ENCODE measurements at regions not wholly inside any gene's neighbourhood (a gene's known extent, or its start where the extent isn't known, plus 50 kb on each side); places are given as distances from the start of the nearest gene placed in this dataset.
A peak's percentile ranks its signal among the peaks of the same experiment; 100 is the strongest.

DNA sequence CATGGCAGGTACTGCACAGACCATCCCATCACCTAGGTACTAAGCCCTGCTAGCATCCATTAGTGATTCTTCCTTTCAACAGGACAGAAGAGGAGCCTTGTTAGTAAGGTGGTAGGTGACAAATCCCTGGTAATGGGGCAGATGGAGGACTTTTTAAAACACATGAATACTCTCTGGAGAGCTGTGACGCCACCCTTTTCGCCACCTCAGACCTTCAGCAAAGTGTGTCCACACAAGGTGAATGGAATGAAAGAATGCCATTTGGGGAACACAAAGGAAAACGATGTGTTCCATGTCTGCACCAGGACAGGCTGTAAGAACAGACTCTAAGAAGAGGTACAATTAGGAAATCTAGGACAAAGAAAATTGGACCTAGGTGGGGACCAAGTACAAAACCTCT, 110.5 kb upstream of the CARMIL1 start:
- Histone ChIP-seq H3K9me3 (no peaks in the 10 kb centered on the region), H3K27me3 (no peaks in the 10 kb centered on the region), H3K27ac (no peak overlapping the region), H3K4me1 (peaks cover 43% of the 10 kb centered on the region), H3K36me3 (no peaks in the 10 kb centered on the region), H3K4me3 (no peak overlapping the region)
- 99% methylated on average over 3 of the region's 3 CpGs for WGBS
- DNase-seq (ENCODE audit: low spot score in 2 of 2): no peak
- TF ChIP-seq POLR2AphosphoS5 (IDR thresholded peaks at IDR 0.05) (no peak), EP300 (IDR thresholded peaks at IDR 0.05) (no peak), POLR2A (IDR thresholded peaks at IDR 0.05) (no peak)
- TF ChIP-seq, protein P1, sequence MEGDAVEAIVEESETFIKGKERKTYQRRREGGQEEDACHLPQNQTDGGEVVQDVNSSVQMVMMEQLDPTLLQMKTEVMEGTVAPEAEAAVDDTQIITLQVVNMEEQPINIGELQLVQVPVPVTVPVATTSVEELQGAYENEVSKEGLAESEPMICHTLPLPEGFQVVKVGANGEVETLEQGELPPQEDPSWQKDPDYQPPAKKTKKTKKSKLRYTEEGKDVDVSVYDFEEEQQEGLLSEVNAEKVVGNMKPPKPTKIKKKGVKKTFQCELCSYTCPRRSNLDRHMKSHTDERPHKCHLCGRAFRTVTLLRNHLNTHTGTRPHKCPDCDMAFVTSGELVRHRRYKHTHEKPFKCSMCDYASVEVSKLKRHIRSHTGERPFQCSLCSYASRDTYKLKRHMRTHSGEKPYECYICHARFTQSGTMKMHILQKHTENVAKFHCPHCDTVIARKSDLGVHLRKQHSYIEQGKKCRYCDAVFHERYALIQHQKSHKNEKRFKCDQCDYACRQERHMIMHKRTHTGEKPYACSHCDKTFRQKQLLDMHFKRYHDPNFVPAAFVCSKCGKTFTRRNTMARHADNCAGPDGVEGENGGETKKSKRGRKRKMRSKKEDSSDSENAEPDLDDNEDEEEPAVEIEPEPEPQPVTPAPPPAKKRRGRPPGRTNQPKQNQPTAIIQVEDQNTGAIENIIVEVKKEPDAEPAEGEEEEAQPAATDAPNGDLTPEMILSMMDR (IDR thresholded peaks at IDR 0.05): no peak

DNA sequence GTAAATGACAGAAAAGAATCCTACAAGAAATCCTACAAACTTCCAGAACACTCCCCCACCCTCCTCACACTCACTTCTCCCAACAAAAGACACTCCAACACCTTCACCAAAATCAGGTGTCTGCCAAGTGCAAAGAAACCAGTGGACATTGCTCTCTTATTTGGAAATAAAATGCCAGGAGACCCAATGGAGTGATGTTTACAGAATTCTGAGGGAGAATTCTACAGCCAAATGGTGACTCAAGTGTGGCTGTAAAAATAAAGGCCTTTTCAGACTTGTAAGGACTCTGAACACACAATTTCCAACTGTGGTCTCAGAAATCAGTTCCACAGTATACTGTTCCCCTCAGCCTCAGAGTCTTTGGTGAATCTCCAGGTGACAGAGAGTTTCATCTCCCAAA, 109.6 kb upstream of the CARMIL1 start:
- no peaks in the 10 kb centered on the region for H3K27me3 ChIP-seq
- H3K4me3 ChIP-seq: no peak overlapping the region
- TF ChIP-seq POLR2A (IDR thresholded peaks at IDR 0.05) (no peak), POLR2AphosphoS5 (IDR thresholded peaks at IDR 0.05) (no peak), EP300 (IDR thresholded peaks at IDR 0.05) (no peak)
- TF ChIP-seq, protein P1 (IDR thresholded peaks at IDR 0.05): no peak
- H3K4me1 ChIP-seq: peaks cover 51% of the 10 kb centered on the region
- no peaks in the 10 kb centered on the region for H3K9me3 ChIP-seq
- DNase-seq (ENCODE audit: low spot score in 2 of 2): no peak
- H3K27ac ChIP-seq: no peak overlapping the region
- H3K36me3 ChIP-seq: no peaks in the 10 kb centered on the region

DNA sequence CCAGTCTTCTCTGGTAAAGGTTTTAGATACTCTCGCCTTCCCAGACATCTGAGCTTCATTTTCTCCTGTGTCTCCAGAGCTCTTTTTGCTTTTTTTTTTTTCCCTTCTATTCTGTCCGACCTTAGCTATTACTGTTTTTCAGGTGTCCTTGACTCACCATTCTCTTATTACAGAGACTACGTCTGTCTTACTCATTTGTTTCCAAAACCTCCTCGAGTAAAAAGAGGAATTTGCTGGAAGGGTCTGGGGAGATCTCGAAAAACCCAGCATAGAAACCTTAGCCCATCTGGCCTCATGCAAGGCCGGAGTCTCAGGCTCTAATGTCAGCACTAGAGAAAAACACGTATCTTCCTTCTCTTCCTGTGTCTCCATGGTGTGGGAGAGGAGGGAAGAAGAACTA, 109.2 kb upstream of the CARMIL1 start:
- no peaks in the 10 kb centered on the region for H3K9me3 ChIP-seq
- H3K4me3 ChIP-seq: no peak overlapping the region
- DNase-seq (ENCODE audit: low spot score in 2 of 2): no peak
- peak overlapping the region; percentile 28 for H3K27ac ChIP-seq
- H3K4me1 ChIP-seq: peaks cover 55% of the 10 kb centered on the region
- H3K27me3 ChIP-seq: no peaks in the 10 kb centered on the region
- 79% methylated on average over 7 of the region's 7 CpGs for WGBS
- H3K36me3 ChIP-seq: no peaks in the 10 kb centered on the region
- no peak for TF ChIP-seq POLR2A (IDR thresholded peaks at IDR 0.05)
- TF ChIP-seq POLR2AphosphoS5 (IDR thresholded peaks at IDR 0.05): no peak
- no peak for TF ChIP-seq EP300 (IDR thresholded peaks at IDR 0.05)
- TF ChIP-seq, protein P1 (IDR thresholded peaks at IDR 0.05): no peak

DNA sequence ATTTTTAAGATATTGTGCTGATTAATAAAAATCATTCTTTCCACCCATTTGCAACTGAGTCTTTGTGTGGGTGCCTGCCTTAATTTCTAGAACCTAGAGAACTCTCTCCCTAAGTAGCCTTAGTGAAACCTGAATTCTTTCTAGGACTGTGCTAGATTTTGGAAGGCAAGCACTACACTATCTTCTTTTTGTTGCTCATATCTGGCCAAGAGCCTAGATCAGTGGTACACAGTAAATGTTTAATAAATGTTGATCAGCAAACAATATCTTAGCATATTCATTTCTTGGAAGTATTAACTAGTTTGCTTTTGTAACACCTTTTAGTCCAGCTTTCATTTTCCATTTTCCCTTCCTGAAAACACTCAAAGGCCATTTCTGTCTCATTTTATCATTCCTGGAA, 108.5 kb upstream of the CARMIL1 start:
- no peaks in the 10 kb centered on the region for H3K36me3 ChIP-seq
- TF ChIP-seq POLR2AphosphoS5 (IDR thresholded peaks at IDR 0.05) (no peak), POLR2A (IDR thresholded peaks at IDR 0.05) (no peak), EP300 (IDR thresholded peaks at IDR 0.05) (no peak)
- TF ChIP-seq, protein P1 (IDR thresholded peaks at IDR 0.05): no peak
- no peaks in the 10 kb centered on the region for H3K27me3 ChIP-seq
- H3K27ac ChIP-seq: peak overlapping the region; percentile 62
- H3K4me3 ChIP-seq: no peak overlapping the region
- no peaks in the 10 kb centered on the region for H3K9me3 ChIP-seq
- peaks cover 61% of the 10 kb centered on the region for H3K4me1 ChIP-seq
- no peak for DNase-seq (ENCODE audit: low spot score in 2 of 2)

DNA sequence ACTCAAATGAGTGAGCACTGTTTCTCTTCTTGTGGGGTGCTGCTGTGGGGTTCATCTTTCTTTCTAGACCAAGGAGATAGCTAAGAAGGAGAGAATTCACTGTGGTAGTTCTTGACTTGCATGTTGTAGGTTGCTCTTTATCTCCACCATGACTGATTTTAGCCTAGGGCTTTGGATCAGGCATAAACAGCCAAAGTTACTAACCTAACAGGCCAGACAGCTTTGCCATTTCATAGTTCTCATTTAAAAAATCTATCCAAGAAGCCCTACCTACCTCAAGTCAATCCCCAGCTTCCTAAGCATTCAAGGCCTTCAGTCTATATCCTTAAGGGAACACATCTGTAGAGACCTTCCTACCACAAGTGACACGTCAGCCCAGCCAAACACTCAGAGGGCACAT, 107.9 kb upstream of the CARMIL1 start:
- 56% methylated on average over 1 of the region's 1 CpG for WGBS
- no peaks in the 10 kb centered on the region for H3K36me3 ChIP-seq
- H3K4me1 ChIP-seq: peaks cover 65% of the 10 kb centered on the region
- no peak for TF ChIP-seq POLR2AphosphoS5 (IDR thresholded peaks at IDR 0.05)
- TF ChIP-seq, protein P1 (IDR thresholded peaks at IDR 0.05): no peak
- no peak for TF ChIP-seq EP300 (IDR thresholded peaks at IDR 0.05)
- TF ChIP-seq POLR2A (IDR thresholded peaks at IDR 0.05): no peak
- H3K27ac ChIP-seq: peak overlapping the region; percentile 62
- no peaks in the 10 kb centered on the region for H3K27me3 ChIP-seq
- DNase-seq (ENCODE audit: low spot score in 2 of 2): no peak
- no peaks in the 10 kb centered on the region for H3K9me3 ChIP-seq
- no peak overlapping the region for H3K4me3 ChIP-seq
